ENCODE measurements at regions not wholly inside any gene's neighbourhood (a gene's known extent, or its start where the extent isn't known, plus 50 kb on each side); places are given as distances from the start of the nearest gene placed in this dataset.

DNA sequence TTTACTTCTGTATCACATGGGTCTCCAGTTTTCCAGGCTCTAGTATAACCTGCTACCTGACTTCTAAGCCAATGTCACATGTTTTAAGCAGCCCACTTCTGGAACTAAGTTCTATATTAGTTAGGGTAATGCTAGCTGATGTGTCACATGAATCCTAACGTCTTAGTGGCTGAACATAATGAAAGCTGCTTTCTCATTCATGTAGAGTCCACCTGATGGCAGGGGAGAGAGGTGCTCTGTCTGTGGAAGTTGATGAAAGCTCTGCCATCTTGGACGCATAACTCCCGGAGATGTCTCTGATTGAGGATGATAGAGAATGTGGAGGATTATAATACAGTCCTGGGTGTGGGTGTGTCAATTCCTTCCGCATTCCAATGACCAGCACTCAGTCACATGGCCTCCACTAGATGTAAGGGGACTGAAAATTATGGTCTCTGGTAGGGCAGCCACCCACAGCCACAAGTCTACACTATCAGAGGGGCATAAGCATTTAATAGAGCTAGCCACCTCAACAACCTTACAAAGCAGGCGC is 234.4 kb upstream of the CRY1 start:
- Histone ChIP-seq H4K91ac (replicated peaks; ENCODE audit: insufficient read length, low read length) (no peak overlapping the region), H3K23me2 (ENCODE audit: low read depth, low read length) (no peaks in the 10 kb centered on the region), H2BK20ac (ENCODE audit: low read length) (no peak overlapping the region), H3K23ac (ENCODE audit: insufficient read length) (no peak overlapping the region), H3K4me3 (ENCODE audit: extremely low read depth in 1 of 4, insufficient read depth in 2 of 4, low read depth in 3 of 4, low read length in 4 of 4) (no peak overlapping the region), H3K79me1 (ENCODE audit: low read depth, low read length) (no peaks in the 10 kb centered on the region; the same call in 1 of the 2 replicates), H2AFZ (ENCODE audit: low read length) (no peak overlapping the region), H3K27me3 (replicated peaks in 1 of 4; ENCODE audit: control insufficient read depth in 3 of 4, extremely low read depth in 1 of 4, insufficient read depth in 3 of 4, low read length in 3 of 4) (no peaks in the 10 kb centered on the region; a peak in 1 of 7 replicates), H3K14ac (ENCODE audit: insufficient read length) (no peak overlapping the region), H3K9me3 (ENCODE audit: insufficient read depth in 2 of 2, low read depth in 1 of 2, low read length in 1 of 2) (no peaks in the 10 kb centered on the region), H2AK5ac (ENCODE audit: low read depth, low read length) (no peak overlapping the region), H4K20me1 (replicated peaks in 1 of 2; ENCODE audit: control insufficient read depth in 1 of 2, insufficient read depth in 2 of 2, low read length in 2 of 2) (no peaks in the 10 kb centered on the region), H2BK5ac (ENCODE audit: low read depth, low read length) (no peak overlapping the region), H3K18ac (ENCODE audit: extremely low read depth, low read length) (no peak overlapping the region), H2BK120ac (replicated peaks; ENCODE audit: low read depth, low read length) (no peak overlapping the region), H3K9ac (replicated peaks in 1 of 4; ENCODE audit: extremely low read depth in 1 of 4, low read depth in 3 of 4, low read length in 3 of 4) (no peak overlapping the region), H2BK12ac (ENCODE audit: low read depth, low read length) (no peak overlapping the region), H3K56ac (replicated peaks; ENCODE audit: insufficient read length, low read depth, low read length) (no peak overlapping the region), H3K79me2 (ENCODE audit: control insufficient read depth in 1 of 2, insufficient read depth in 2 of 2, low read length in 2 of 2) (no peaks in the 10 kb centered on the region), H3K4ac (replicated peaks; ENCODE audit: insufficient read length, low read depth, low read length) (no peak overlapping the region), H3K27ac (ENCODE audit: low read depth, low read length) (no peak overlapping the region), H3K4me2 (ENCODE audit: insufficient read depth in 1 of 2, low read depth in 2 of 2, low read length in 2 of 2) (no peak overlapping the region), H4K8ac (ENCODE audit: extremely low read depth, insufficient read depth, low read length) (no peak overlapping the region), H4K5ac (ENCODE audit: insufficient read length, low read depth, low read length) (no peak overlapping the region), H3K36me3 (ENCODE audit: control insufficient read depth in 2 of 4, insufficient read depth in 4 of 4, low read length in 3 of 4) (no peaks in the 10 kb centered on the region), H2BK15ac (ENCODE audit: low read length) (no peak overlapping the region), H3K4me1 (replicated peaks in 1 of 4; ENCODE audit: control insufficient read depth in 3 of 4, insufficient read depth in 4 of 4, low read length in 3 of 4) (peaks cover 0 to 8% (median 5%) of the 10 kb centered on the region in 4 experiments; a peak in 6 of 7 replicates)
- DNase-seq (ENCODE audit: low read depth in 1 of 2, low spot score in 2 of 2) (no peak), FAIRE-seq (no peak)
- WGBS, 2 experiments (ENCODE audit: extremely low coverage in 1 of 2, insufficient coverage in 1 of 2, insufficient read length in 1 of 2, insufficient replicate concordance in 2 of 2, low coverage in 1 of 2, low lambda C conversion rate in 2 of 2, missing lambda C conversion rate in 1 of 2): 91% methylated on average over 5 of the region's 5 CpGs; no CpG with 5 or more reads in 1 of the 2 experiments
- ChIA-PET CTCF (ENCODE audit: partially characterized antibody) (interaction anchor here (0.7 to 4.9 kb wide), 15 partner anchors 9 to 280 kb away, joined by 3 to 18 read pairs (median 4); a partner anchor contains a TSS), POLR2A (ENCODE audit: partially characterized antibody) (no interaction called here)
- TF ChIP-seq SRF (IDR thresholded peaks at IDR 0.05; ENCODE audit: low read depth, low read length) (no peak), SUZ12 (IDR thresholded peaks at IDR 0.05; ENCODE audit: low read length) (no peak), SIRT6 (IDR thresholded peaks at IDR 0.05; ENCODE audit: low read length) (no peak), NRF1 (IDR thresholded peaks at IDR 0.05; ENCODE audit: low read depth, low read length) (no peak), JUN (IDR thresholded peaks at IDR 0.05; ENCODE audit: low read depth, low read length) (no peak), SIN3A (conservative IDR thresholded peaks at IDR 0.05 in 1 of 2, IDR thresholded peaks at IDR 0.05 in 1 of 2; ENCODE audit: low read depth in 1 of 2, low read length in 2 of 2) (no peak), TEAD4 (IDR thresholded peaks at IDR 0.05; ENCODE audit: low read depth, low read length) (no peak), KDM1A (IDR thresholded peaks at IDR 0.05; ENCODE audit: borderline replicate concordance, low read length) (no peak), GTF2F1 (IDR thresholded peaks at IDR 0.05; ENCODE audit: borderline replicate concordance, low read depth, low read length) (no peak), ZNF274 (IDR thresholded peaks at IDR 0.05; ENCODE audit: borderline replicate concordance, extremely low read depth, low read length) (no peak), CBX5 (IDR thresholded peaks at IDR 0.05; ENCODE audit: low read depth, low read length) (no peak), GABPA (IDR thresholded peaks at IDR 0.05; ENCODE audit: borderline replicate concordance, insufficient read depth, low read length) (no peak)
- TF ChIP-seq, protein P1, sequence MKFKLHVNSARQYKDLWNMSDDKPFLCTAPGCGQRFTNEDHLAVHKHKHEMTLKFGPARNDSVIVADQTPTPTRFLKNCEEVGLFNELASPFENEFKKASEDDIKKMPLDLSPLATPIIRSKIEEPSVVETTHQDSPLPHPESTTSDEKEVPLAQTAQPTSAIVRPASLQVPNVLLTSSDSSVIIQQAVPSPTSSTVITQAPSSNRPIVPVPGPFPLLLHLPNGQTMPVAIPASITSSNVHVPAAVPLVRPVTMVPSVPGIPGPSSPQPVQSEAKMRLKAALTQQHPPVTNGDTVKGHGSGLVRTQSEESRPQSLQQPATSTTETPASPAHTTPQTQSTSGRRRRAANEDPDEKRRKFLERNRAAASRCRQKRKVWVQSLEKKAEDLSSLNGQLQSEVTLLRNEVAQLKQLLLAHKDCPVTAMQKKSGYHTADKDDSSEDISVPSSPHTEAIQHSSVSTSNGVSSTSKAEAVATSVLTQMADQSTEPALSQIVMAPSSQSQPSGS (IDR thresholded peaks at IDR 0.05; ENCODE audit: low read length): no peak

Measured in H1 (cell line).